Liver (tissue), 8 donors: ENCODE measurements at regions not wholly inside any gene's neighbourhood (a gene's known extent, or its start where the extent isn't known, plus 50 kb on each side); places are given as distances from the start of the nearest gene placed in this dataset.

Experiments used
- DNase-seq: peaks from one replicate; pipeline ENCODE4 v3.0.0-alpha.2; 2017; ENCODE audit warnings: low spot score
- H3K27ac ChIP-seq, 2 donors: one replicate each; pipeline ENCODE4 v1.7.0; 2013; ENCODE audit warnings: inconsistent platforms in 2 of 2, low read length in 2 of 2, control low read depth in 1 of 2, low read depth in 1 of 2, mild to moderate bottlenecking in 1 of 2
- H3K27me3 ChIP-seq, 4 donors: one replicate each; pipeline versions ENCODE4 v1.6.1 to v1.7.0; 2013; ENCODE audit warnings: low read length in 3 of 4, inconsistent platforms in 1 of 4, mild to moderate bottlenecking in 1 of 4, moderate library complexity in 1 of 4; ENCODE audit not compliant: control insufficient read depth in 4 of 4, insufficient read depth in 4 of 4
- H3K36me3 ChIP-seq, 4 donors: one replicate each; pipeline versions ENCODE4 v1.6.1 to v1.7.0; 2013; ENCODE audit warnings: low read length in 3 of 4, mild to moderate bottlenecking in 3 of 4, low read depth in 1 of 4, moderate library complexity in 1 of 4; ENCODE audit not compliant: control insufficient read depth in 4 of 4, insufficient read depth in 3 of 4
- H3K4me1 ChIP-seq, 4 donors: one replicate each; pipeline versions ENCODE4 v1.6.1 to v1.7.0; 2013; ENCODE audit warnings: low read length in 3 of 4, mild to moderate bottlenecking in 3 of 4, moderate library complexity in 1 of 4; ENCODE audit not compliant: control insufficient read depth in 4 of 4, insufficient read depth in 4 of 4
- H3K4me3 ChIP-seq, 3 donors: one replicate each; pipeline versions ENCODE4 v1.6.1 to v1.7.0; 2013; ENCODE audit warnings: low read length in 3 of 3, control low read depth in 1 of 3, low read depth in 1 of 3, mild to moderate bottlenecking in 1 of 3
- H3K9ac ChIP-seq, 2 donors: one replicate each; pipeline ENCODE4 v1.7.0; 2013; ENCODE audit warnings: low read length in 2 of 2, mild to moderate bottlenecking in 2 of 2, moderate library complexity in 2 of 2, control low read depth in 1 of 2, low read depth in 1 of 2
- H3K9me3 ChIP-seq, 4 donors: one replicate each; pipeline versions ENCODE4 v1.6.1 to v1.7.0; 2013; ENCODE audit warnings: low read length in 3 of 4; ENCODE audit not compliant: control insufficient read depth in 4 of 4
- FOXA1 ChIP-seq: IDR thresholded peaks from 2 replicates; pipeline ENCODE4 v1.6.1; 2016; ENCODE audit warnings: antibody characterized with exemption
- FOXA2 ChIP-seq: IDR thresholded peaks from 2 replicates; pipeline ENCODE4 v1.6.1; 2016; ENCODE audit warnings: antibody characterized with exemption
- GABPA ChIP-seq, 2 donors: IDR thresholded peaks in 1 of 2; conservative IDR thresholded peaks in 1 of 2; 2 replicates each; pipeline ENCODE4 v1.6.1; 2016; ENCODE audit warnings: antibody characterized with exemption in 2 of 2, mild to moderate bottlenecking in 1 of 2, moderate library complexity in 1 of 2
- HNF4A ChIP-seq, 2 donors: conservative IDR thresholded peaks; 2 replicates each; pipeline ENCODE4 v1.6.1; 2016; ENCODE audit warnings: antibody characterized with exemption in 2 of 2, mild to moderate bottlenecking in 2 of 2
- HNF4G ChIP-seq: IDR thresholded peaks from 2 replicates; pipeline ENCODE4 v1.6.1; 2016; ENCODE audit warnings: antibody characterized with exemption
- JUND ChIP-seq, 2 donors: IDR thresholded peaks; 2 replicates each; pipeline ENCODE4 v1.6.1; 2016; ENCODE audit warnings: antibody characterized with exemption in 2 of 2
- NR2F2 ChIP-seq: IDR thresholded peaks from 2 replicates; pipeline ENCODE4 v1.6.1; 2016; ENCODE audit warnings: antibody characterized with exemption
- RAD21 ChIP-seq, 2 donors: IDR thresholded peaks; 2 replicates each; pipeline ENCODE4 v1.6.1; 2016; ENCODE audit warnings: antibody characterized with exemption in 2 of 2, mild to moderate bottlenecking in 2 of 2
- RXRA ChIP-seq, 2 donors: IDR thresholded peaks; 2 replicates each; pipeline ENCODE4 v1.6.1; 2017 to 2018; ENCODE audit warnings: antibody characterized with exemption in 2 of 2, mild to moderate bottlenecking in 1 of 2
- SP1 ChIP-seq: IDR thresholded peaks from 2 replicates; pipeline ENCODE4 v1.6.1; 2018; ENCODE audit warnings: antibody characterized with exemption, mild to moderate bottlenecking
- YY1 ChIP-seq: IDR thresholded peaks from 2 replicates; pipeline ENCODE4 v1.6.1; 2016; ENCODE audit warnings: antibody characterized with exemption, mild to moderate bottlenecking
- ZBTB33 ChIP-seq: IDR thresholded peaks from 2 replicates; pipeline ENCODE4 v1.6.1; 2016; ENCODE audit warnings: antibody characterized with exemption
- WGBS: extraction: QIAGEN DNeasy Blood & Tissue Kit; methylation state at CpG from one replicate; pipeline ENCODE4 v1.1.7; 2013; 5-methylcytosine and 5-hydroxymethylcytosine counted together
- TF ChIP-seq, protein P1 (sequence below): IDR thresholded peaks from 2 replicates; pipeline ENCODE4 v1.6.1; 2016; ENCODE audit warnings: antibody characterized with exemption, mild to moderate bottlenecking
- TF ChIP-seq, protein P2 (sequence below): fragments of 150-350 bp; IDR thresholded peaks from 2 replicates; pipeline ENCODE4 v1.5.1; 2017; ENCODE audit warnings: improper control_type of control experiment, low read depth, low read length; ENCODE audit not compliant: missing input control
- donor health status: healthy.
- donor health status: healthy.
- donor health status: healthy.
- donor health status: healthy.
- donor health status: healthy.

DNA sequence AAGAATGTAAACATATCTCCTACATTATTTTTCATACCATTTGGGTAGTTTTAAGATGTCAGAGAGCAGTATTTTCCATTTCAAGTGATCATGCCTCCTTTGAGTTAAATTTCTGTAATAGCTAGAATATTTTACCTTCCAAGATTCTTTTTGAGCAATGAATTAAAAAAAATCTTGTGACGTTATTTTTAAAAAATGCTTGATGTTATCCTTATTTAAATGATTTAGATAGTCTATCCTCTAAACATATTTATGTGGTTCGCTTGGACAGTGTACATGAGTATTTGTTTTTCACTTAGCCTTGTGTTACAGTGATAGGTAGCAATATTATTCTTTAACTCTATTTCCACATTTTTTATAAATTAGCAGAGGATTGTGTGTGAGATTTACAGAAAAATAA lies 639.2 kb upstream of the CDH2 start (continued):
- TF ChIP-seq, protein P1, sequence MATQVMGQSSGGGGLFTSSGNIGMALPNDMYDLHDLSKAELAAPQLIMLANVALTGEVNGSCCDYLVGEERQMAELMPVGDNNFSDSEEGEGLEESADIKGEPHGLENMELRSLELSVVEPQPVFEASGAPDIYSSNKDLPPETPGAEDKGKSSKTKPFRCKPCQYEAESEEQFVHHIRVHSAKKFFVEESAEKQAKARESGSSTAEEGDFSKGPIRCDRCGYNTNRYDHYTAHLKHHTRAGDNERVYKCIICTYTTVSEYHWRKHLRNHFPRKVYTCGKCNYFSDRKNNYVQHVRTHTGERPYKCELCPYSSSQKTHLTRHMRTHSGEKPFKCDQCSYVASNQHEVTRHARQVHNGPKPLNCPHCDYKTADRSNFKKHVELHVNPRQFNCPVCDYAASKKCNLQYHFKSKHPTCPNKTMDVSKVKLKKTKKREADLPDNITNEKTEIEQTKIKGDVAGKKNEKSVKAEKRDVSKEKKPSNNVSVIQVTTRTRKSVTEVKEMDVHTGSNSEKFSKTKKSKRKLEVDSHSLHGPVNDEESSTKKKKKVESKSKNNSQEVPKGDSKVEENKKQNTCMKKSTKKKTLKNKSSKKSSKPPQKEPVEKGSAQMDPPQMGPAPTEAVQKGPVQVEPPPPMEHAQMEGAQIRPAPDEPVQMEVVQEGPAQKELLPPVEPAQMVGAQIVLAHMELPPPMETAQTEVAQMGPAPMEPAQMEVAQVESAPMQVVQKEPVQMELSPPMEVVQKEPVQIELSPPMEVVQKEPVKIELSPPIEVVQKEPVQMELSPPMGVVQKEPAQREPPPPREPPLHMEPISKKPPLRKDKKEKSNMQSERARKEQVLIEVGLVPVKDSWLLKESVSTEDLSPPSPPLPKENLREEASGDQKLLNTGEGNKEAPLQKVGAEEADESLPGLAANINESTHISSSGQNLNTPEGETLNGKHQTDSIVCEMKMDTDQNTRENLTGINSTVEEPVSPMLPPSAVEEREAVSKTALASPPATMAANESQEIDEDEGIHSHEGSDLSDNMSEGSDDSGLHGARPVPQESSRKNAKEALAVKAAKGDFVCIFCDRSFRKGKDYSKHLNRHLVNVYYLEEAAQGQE: no peak

DNA sequence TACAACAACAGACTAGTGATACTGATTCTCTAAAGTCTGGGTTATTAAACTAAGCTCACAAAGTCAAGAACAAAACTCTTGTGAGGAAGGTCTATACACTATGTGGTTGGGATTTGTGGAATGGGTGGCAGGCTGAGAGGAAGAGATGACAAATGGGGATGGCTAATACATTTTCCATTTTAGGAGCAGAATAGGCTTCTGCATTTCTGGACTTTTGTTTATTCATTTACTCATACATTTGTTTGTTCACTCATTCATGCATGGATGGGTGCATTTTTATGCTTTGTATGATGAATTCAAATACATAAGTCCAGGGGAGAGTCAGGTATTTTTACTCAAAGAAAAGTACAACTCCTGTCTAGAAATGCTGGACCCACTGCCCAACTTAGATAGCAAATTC lies 637.4 kb upstream of the CDH2 start:
- Histone ChIP-seq H3K27me3 (no peaks in the 10 kb centered on the region), H3K9ac (no peak overlapping the region), H3K36me3 (no peaks in the 10 kb centered on the region), H3K27ac (no peak overlapping the region), H3K9me3 (no peaks in the 10 kb centered on the region), H3K4me1 (no peaks in the 10 kb centered on the region), H3K4me3 (no peak overlapping the region)
- TF ChIP-seq FOXA2 (no peak), SP1 (no peak), ZBTB33 (no peak)
- no peak for DNase-seq

DNA sequence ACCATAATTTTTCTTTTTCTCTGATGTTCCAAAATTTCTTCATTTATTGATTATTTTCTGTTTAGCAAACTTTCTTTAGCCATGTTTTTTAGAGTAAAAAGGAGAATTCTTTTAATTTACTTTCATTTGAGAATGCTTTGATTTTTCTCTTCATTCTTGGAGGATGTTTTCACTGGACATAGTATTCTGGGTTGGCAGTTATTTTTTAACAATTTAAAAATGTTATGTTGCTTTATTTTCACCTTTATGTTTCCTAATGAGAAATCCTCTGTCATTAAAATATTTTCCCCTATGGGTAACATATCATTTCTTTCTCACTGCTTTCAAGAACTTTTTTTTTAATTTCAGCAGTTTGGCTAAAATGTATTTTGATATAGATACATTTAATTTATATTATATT lies 631.4 kb upstream of the CDH2 start:
- DNase-seq: no peak
- Histone ChIP-seq H3K27ac (no peak overlapping the region), H3K36me3 (no peaks in the 10 kb centered on the region), H3K27me3 (no peaks in the 10 kb centered on the region), H3K4me3 (no peak overlapping the region), H3K9me3 (peaks cover 0 to 2% (median 0%) of the 10 kb centered on the region in 4 donors), H3K9ac (no peak overlapping the region), H3K4me1 (no peaks in the 10 kb centered on the region)
- TF ChIP-seq RAD21 (IDR thresholded peaks at IDR 0.05) (no peak), SP1 (no peak), HNF4G (no peak), NR2F2 (no peak), RXRA (IDR thresholded peaks at IDR 0.05) (no peak)

GRCh38 chr18:28805491-28805890 lies 628.6 kb upstream of the CDH2 start:
- Histone ChIP-seq H3K9ac (no peak overlapping the region), H3K4me1 (no peaks in the 10 kb centered on the region), H3K4me3 (no peak overlapping the region), H3K9me3 (peaks cover 0 to 2% (median 0%) of the 10 kb centered on the region in 4 donors), H3K27me3 (no peaks in the 10 kb centered on the region), H3K36me3 (no peaks in the 10 kb centered on the region), H3K27ac (no peak overlapping the region)
- no peak for DNase-seq
- WGBS: 53% methylated on average over 1 of the region's 1 CpG
- no peak for TF ChIP-seq ZBTB33
- TF ChIP-seq JUND (IDR thresholded peaks at IDR 0.05): no peak
- no peak for TF ChIP-seq GABPA (IDR thresholded peaks at IDR 0.05 in 1 of 2, conservative IDR thresholded peaks at IDR 0.05 in 1 of 2)
- TF ChIP-seq HNF4A (conservative IDR thresholded peaks at IDR 0.05): no peak
- TF ChIP-seq RAD21 (IDR thresholded peaks at IDR 0.05): no peak
- no peak for TF ChIP-seq HNF4G
- TF ChIP-seq YY1: no peak
- TF ChIP-seq, protein P2, sequence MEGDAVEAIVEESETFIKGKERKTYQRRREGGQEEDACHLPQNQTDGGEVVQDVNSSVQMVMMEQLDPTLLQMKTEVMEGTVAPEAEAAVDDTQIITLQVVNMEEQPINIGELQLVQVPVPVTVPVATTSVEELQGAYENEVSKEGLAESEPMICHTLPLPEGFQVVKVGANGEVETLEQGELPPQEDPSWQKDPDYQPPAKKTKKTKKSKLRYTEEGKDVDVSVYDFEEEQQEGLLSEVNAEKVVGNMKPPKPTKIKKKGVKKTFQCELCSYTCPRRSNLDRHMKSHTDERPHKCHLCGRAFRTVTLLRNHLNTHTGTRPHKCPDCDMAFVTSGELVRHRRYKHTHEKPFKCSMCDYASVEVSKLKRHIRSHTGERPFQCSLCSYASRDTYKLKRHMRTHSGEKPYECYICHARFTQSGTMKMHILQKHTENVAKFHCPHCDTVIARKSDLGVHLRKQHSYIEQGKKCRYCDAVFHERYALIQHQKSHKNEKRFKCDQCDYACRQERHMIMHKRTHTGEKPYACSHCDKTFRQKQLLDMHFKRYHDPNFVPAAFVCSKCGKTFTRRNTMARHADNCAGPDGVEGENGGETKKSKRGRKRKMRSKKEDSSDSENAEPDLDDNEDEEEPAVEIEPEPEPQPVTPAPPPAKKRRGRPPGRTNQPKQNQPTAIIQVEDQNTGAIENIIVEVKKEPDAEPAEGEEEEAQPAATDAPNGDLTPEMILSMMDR: no peak
- TF ChIP-seq FOXA2: no peak
- TF ChIP-seq FOXA1: no peak
